ENCODE measurements at regions not wholly inside any gene's neighbourhood (a gene's known extent, or its start where the extent isn't known, plus 50 kb on each side); places are given as distances from the start of the nearest gene placed in this dataset.

GRCh38 chr1:192952646-192953045 is 106.5 kb downstream of the UCHL5 start:
- TF ChIP-seq, protein P1, sequence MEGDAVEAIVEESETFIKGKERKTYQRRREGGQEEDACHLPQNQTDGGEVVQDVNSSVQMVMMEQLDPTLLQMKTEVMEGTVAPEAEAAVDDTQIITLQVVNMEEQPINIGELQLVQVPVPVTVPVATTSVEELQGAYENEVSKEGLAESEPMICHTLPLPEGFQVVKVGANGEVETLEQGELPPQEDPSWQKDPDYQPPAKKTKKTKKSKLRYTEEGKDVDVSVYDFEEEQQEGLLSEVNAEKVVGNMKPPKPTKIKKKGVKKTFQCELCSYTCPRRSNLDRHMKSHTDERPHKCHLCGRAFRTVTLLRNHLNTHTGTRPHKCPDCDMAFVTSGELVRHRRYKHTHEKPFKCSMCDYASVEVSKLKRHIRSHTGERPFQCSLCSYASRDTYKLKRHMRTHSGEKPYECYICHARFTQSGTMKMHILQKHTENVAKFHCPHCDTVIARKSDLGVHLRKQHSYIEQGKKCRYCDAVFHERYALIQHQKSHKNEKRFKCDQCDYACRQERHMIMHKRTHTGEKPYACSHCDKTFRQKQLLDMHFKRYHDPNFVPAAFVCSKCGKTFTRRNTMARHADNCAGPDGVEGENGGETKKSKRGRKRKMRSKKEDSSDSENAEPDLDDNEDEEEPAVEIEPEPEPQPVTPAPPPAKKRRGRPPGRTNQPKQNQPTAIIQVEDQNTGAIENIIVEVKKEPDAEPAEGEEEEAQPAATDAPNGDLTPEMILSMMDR (IDR thresholded peaks at IDR 0.05) = no peak
- TF ChIP-seq ZFX (IDR thresholded peaks at IDR 0.05; ENCODE audit: borderline replicate concordance) = no peak
